ENCODE measurements at regions not wholly inside any gene's neighbourhood (a gene's known extent, or its start where the extent isn't known, plus 50 kb on each side); places are given as distances from the start of the nearest gene placed in this dataset.

DNA sequence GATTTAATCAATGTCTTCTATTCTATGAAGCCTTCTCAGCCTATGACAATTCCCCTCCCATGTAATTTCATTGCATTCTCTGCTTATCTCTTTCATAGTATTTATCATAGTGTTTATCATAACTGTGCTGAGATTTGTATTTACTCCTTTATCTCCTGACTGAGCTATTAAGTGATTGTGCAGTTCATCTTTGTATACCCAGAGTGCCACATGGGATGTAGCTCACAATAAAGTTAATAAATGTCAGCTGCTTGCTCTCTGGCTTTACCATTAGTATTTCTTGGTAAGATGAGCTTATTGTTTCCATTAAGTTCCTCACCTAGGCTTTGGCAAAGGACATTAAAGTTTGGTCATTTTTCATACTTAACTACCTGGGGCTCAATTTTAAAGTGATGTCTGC lies 275.1 kb upstream of the MPDZ start:
- H3K9ac ChIP-seq (ENCODE audit: low read length) = no peak overlapping the region
- H3K4me1 Mint-ChIP-seq = no peaks in the 10 kb centered on the region
- H3K27me3 Mint-ChIP-seq = no peaks in the 10 kb centered on the region
- H3K9me3 ChIP-seq (ENCODE audit: control extremely low read depth in 1 of 3, control insufficient read depth in 2 of 3, insufficient read depth in 1 of 3, low read length in 2 of 3) = no peaks in the 10 kb centered on the region
- H3K27ac ChIP-seq (ENCODE audit: low read length in 2 of 2) = no peak overlapping the region
- H3K27me3 ChIP-seq (replicated peaks in 1 of 4; ENCODE audit: control extremely low read depth in 1 of 4, control insufficient read depth in 3 of 4, insufficient read depth in 4 of 4, low read length in 3 of 4) = no peaks in the 10 kb centered on the region
- no peaks in the 10 kb centered on the region for H3K4me1 ChIP-seq (ENCODE audit: control insufficient read depth in 2 of 2, insufficient read depth in 2 of 2, low read length in 2 of 2)
- no peak overlapping the region for H2AFZ ChIP-seq (ENCODE audit: insufficient read depth, low read depth, low read length, poor library complexity, severe bottlenecking)
- CTCF ChIA-PET = interaction anchor here (1.1 kb wide), 1 partner anchor 8 kb away, joined by 3 read pairs; no protein-coding TSS in a partner anchor
- H3K9me3 Mint-ChIP-seq (ENCODE audit: insufficient read depth) = peaks cover under 1% of the 10 kb centered on the region
- no peaks in the 10 kb centered on the region for H4K20me1 ChIP-seq (ENCODE audit: control insufficient read depth, insufficient read depth, low read length, poor library complexity, severe bottlenecking)
- POLR2A ChIA-PET = no interaction called here
- TF ChIP-seq EZH2 (IDR thresholded peaks at IDR 0.05; ENCODE audit: borderline replicate concordance, insufficient read depth, low read depth, low read length, poor library complexity, severe bottlenecking) (no peak), CTCF (IDR thresholded peaks at IDR 0.05) (no peak)
- no peak overlapping the region for H3K4me2 ChIP-seq (replicated peaks; ENCODE audit: low read depth, low read length, poor library complexity, severe bottlenecking)
- H3K36me3 ChIP-seq (replicated peaks in 1 of 2; ENCODE audit: control extremely low read depth in 1 of 2, control insufficient read depth in 1 of 2, extremely low read depth in 1 of 2, insufficient read depth in 2 of 2, low read length in 1 of 2) = no peaks in the 10 kb centered on the region
- H3K79me2 ChIP-seq (ENCODE audit: control insufficient read depth, insufficient read depth, low read length) = no peaks in the 10 kb centered on the region
- DNase-seq = no peak
- H3K4me3 ChIP-seq (ENCODE audit: control extremely low read depth in 1 of 5, extremely low read depth in 1 of 5, insufficient read depth in 1 of 5, low read depth in 2 of 5, low read length in 4 of 5) = no peak overlapping the region
- no peak overlapping the region for H3K27ac Mint-ChIP-seq
- intact Hi-C loops (cut with micrococcal nuclease) = no loop called here
- ATAC-seq (ENCODE audit: low read depth) = no peak
- H3K4me3 Mint-ChIP-seq = no peak overlapping the region

DNA sequence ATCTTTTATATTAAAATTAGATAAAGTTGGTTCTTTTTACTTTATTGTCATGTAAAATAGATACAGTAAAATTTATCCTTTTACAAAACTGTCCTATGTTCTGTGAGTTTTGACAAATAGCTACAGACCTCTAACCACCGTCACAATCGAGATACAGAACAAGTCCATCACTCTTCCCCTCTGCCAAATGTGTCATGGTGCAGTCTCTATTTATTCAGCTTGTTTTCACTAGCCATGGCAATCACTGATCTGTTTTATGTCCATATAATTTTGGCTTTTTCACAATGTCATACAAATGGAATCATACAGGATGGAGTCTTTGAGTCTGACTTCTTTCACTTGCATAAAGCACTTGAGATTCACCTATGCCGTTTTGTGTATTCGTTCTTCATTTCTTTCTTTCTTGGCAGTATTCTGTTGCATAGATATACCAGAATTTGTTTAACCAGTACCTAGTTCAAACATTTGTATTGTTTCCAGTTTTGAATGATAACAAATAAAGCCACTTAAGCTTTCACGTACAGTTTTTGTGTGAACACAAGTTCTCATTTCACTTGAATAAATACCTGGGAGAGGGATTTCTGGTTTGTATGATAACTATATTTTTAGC lies 273.2 kb upstream of the MPDZ start:
- Histone ChIP-seq H3K4me1 (ENCODE audit: control insufficient read depth in 2 of 2, insufficient read depth in 2 of 2, low read length in 2 of 2) (no peaks in the 10 kb centered on the region), H3K4me2 (replicated peaks; ENCODE audit: low read depth, low read length, poor library complexity, severe bottlenecking) (no peak overlapping the region), H3K36me3 (replicated peaks in 1 of 2; ENCODE audit: control extremely low read depth in 1 of 2, control insufficient read depth in 1 of 2, extremely low read depth in 1 of 2, insufficient read depth in 2 of 2, low read length in 1 of 2) (no peaks in the 10 kb centered on the region), H4K20me1 (ENCODE audit: control insufficient read depth, insufficient read depth, low read length, poor library complexity, severe bottlenecking) (no peaks in the 10 kb centered on the region), H3K9me3 (ENCODE audit: control extremely low read depth in 1 of 3, control insufficient read depth in 2 of 3, insufficient read depth in 1 of 3, low read length in 2 of 3) (no peaks in the 10 kb centered on the region), H3K79me2 (ENCODE audit: control insufficient read depth, insufficient read depth, low read length) (no peaks in the 10 kb centered on the region), H3K4me3 (ENCODE audit: control extremely low read depth in 1 of 5, extremely low read depth in 1 of 5, insufficient read depth in 1 of 5, low read depth in 2 of 5, low read length in 4 of 5) (no peak overlapping the region), H3K27ac (ENCODE audit: low read length in 2 of 2) (no peak overlapping the region), H3K27me3 (replicated peaks in 1 of 4; ENCODE audit: control extremely low read depth in 1 of 4, control insufficient read depth in 3 of 4, insufficient read depth in 4 of 4, low read length in 3 of 4) (no peaks in the 10 kb centered on the region), H2AFZ (ENCODE audit: insufficient read depth, low read depth, low read length, poor library complexity, severe bottlenecking) (no peak overlapping the region), H3K9ac (ENCODE audit: low read length) (no peak overlapping the region)
- WGBS (ENCODE audit: insufficient coverage) = 94% methylated on average over 2 of the region's 5 CpGs
- no peaks in the 10 kb centered on the region for H3K4me1 Mint-ChIP-seq
- TF ChIP-seq CTCF (IDR thresholded peaks at IDR 0.05) = no peak
- H3K27me3 Mint-ChIP-seq = no peaks in the 10 kb centered on the region
- H3K9me3 Mint-ChIP-seq (ENCODE audit: insufficient read depth) = peaks cover 5% of the 10 kb centered on the region
- H3K27ac Mint-ChIP-seq = no peak overlapping the region
- intact Hi-C loops (cut with micrococcal nuclease) = no loop called here
- DNase-seq (no peak), ATAC-seq (ENCODE audit: low read depth) (no peak)
- CTCF ChIA-PET = no interaction called here
- POLR2A ChIA-PET = no interaction called here
- no peak overlapping the region for H3K4me3 Mint-ChIP-seq

All from B cell (primary cell).